ENCODE measurements at regions not wholly inside any gene's neighbourhood (a gene's known extent, or its start where the extent isn't known, plus 50 kb on each side); places are given as distances from the start of the nearest gene placed in this dataset.

- DNase-seq (ENCODE audit: low spot score) (no peak), ATAC-seq (ENCODE audit: low FRiP score) (no peak)
- TF ChIP-seq CTCF (IDR thresholded peaks at IDR 0.05) = no peak
Measured at GRCh38 chr16:51888016-51888415, 658.9 kb downstream of the TOX3 start.

GRCh38 chr16:51886456-51886855 is 660.5 kb downstream of the TOX3 start:
- DNase-seq (ENCODE audit: low spot score) (no peak), ATAC-seq (ENCODE audit: low FRiP score) (no peak)
- TF ChIP-seq CTCF (IDR thresholded peaks at IDR 0.05) = no peak

GRCh38 chr16:51884773-51885172 is 662.2 kb downstream of the TOX3 start:
- DNase-seq (ENCODE audit: low spot score) (no peak), ATAC-seq (ENCODE audit: low FRiP score) (no peak)
- TF ChIP-seq CTCF (IDR thresholded peaks at IDR 0.05) = no peak

- TF ChIP-seq CTCF (IDR thresholded peaks at IDR 0.05) = no peak
- DNase-seq (ENCODE audit: low spot score) (no peak), ATAC-seq (ENCODE audit: low FRiP score) (no peak)
Measured at GRCh38 chr16:51881731-51882130, 665.2 kb downstream of the TOX3 start.

GRCh38 chr16:51880776-51881175 is 666.2 kb downstream of the TOX3 start:
- ATAC-seq (ENCODE audit: low FRiP score) (no peak), DNase-seq (ENCODE audit: low spot score) (no peak)
- no peak for TF ChIP-seq CTCF (IDR thresholded peaks at IDR 0.05)

- TF ChIP-seq CTCF (IDR thresholded peaks at IDR 0.05) = no peak
- no peak for DNase-seq (ENCODE audit: low spot score)
- no peak for ATAC-seq (ENCODE audit: low FRiP score)
Measured at GRCh38 chr16:51877686-51878085, 669.3 kb downstream of the TOX3 start.

- DNase-seq (ENCODE audit: low spot score) (no peak), ATAC-seq (ENCODE audit: low FRiP score) (no peak)
- no peak for TF ChIP-seq CTCF (IDR thresholded peaks at IDR 0.05)
Measured at GRCh38 chr16:51876934-51877333, 670.0 kb downstream of the TOX3 start.

Data from omental fat pad (tissue), 3 donors.